ENCODE measurements at regions not wholly inside any gene's neighbourhood (a gene's known extent, or its start where the extent isn't known, plus 50 kb on each side); places are given as distances from the start of the nearest gene placed in this dataset.

- TF ChIP-seq PREB (CRISPR knock-in tag; IDR thresholded peaks at IDR 0.05), result no peak
Measured at GRCh38 chr2:176769021-176769420, 443.6 kb upstream of the HNRNPA3 start (continued).

- Histone ChIP-seq H3K36me3 (replicated peaks in 1 of 2; ENCODE audit: control insufficient read depth in 1 of 2, insufficient read depth in 2 of 2, low read length in 2 of 2) (no peaks in the 10 kb centered on the region), H3K27me3 (ENCODE audit: control insufficient read depth in 1 of 2, insufficient read depth in 2 of 2, low read length in 2 of 2) (0 out of 5 replicates have a peak, but pooled peaks cover 0 to 4% of the 10 kb centered on the region in 2 experiments), H3K9me3 (ENCODE audit: low read length) (peaks cover 12% of the 10 kb centered on the region; the same call in 1 of the 2 replicates), H3K27ac (ENCODE audit: extremely low read length, insufficient read depth, low read length) (no peak overlapping the region), H3K4me1 (ENCODE audit: insufficient read depth, low read length) (no peaks in the 10 kb centered on the region), H2AFZ (ENCODE audit: low read length) (no peak overlapping the region), H3K79me2 (ENCODE audit: insufficient read depth, low read length) (no peaks in the 10 kb centered on the region), H4K20me1 (ENCODE audit: insufficient read depth, low read length) (no peaks in the 10 kb centered on the region), H3K4me2 (ENCODE audit: low read depth, low read length) (no peak overlapping the region), H3K4me3 (replicated peaks in 1 of 3; ENCODE audit: insufficient read depth in 1 of 3, low read depth in 2 of 3, low read length in 3 of 3) (no peak overlapping the region), H3K9ac (ENCODE audit: insufficient read depth, low read depth, low read length) (no peak overlapping the region)
- ATAC-seq (no peak), FAIRE-seq (no peak), DNase-seq (ENCODE audit: low spot score) (no peak)
- in situ Hi-C loops (cut with HindIII; ENCODE audit: extremely low pct_ligation_motif_present, low pct_unique_long_range_greater_than_20kb) (no loop called here), intact Hi-C loops (cut with micrococcal nuclease; ENCODE audit: unreplicated experiment) (no loop called here)
- no TSS peak for BruUV-seq (replicated peaks)
- ChIA-PET CTCF (ENCODE audit: low intra/inter-chr PET ratio, low total read pairs) (no interaction called here), POLR2A (no interaction called here)
- TF ChIP-seq ZBTB42 (CRISPR knock-in tag; IDR thresholded peaks at IDR 0.05) (no peak), ZBTB10 (CRISPR knock-in tag; IDR thresholded peaks at IDR 0.05; ENCODE audit: borderline replicate concordance) (no peak), FOXO1 (CRISPR knock-in tag; IDR thresholded peaks at IDR 0.05) (no peak), RAD51 (IDR thresholded peaks at IDR 0.05; ENCODE audit: borderline replicate concordance) (no peak), TMF1 (CRISPR knock-in tag; IDR thresholded peaks at IDR 0.05; ENCODE audit: low read depth) (no peak), MLX (CRISPR knock-in tag; IDR thresholded peaks at IDR 0.05) (no peak)
- WGBS (ENCODE audit: low lambda C conversion rate), result 1% methylated on average over 6 of the region's 6 CpGs
Measured at GRCh38 chr2:176769499-176770370, 442.9 kb upstream of the HNRNPA3 start.

All from HepG2 (cell line).